Caco-2 (cell line): ENCODE measurements at regions not wholly inside any gene's neighbourhood (a gene's known extent, or its start where the extent isn't known, plus 50 kb on each side); places are given as distances from the start of the nearest gene placed in this dataset.

Source experiments
- BruUV-seq: library from RNA; stranded (reverse); fragments of 400-500 nt; replicated peaks from 2 replicates; lab custom pipeline; 2021; lab: Mats Ljungman, UMichigan
- CTCF ChIA-PET: fragments of 300-600 bp; sonication (Branson Sonifier 250); formaldehyde crosslinking; loops from one replicate; lab custom pipeline; 2022; ENCODE audit warnings: antibody characterized with exemption; lab: Charles Lee
- POLR2A ChIA-PET: fragments of 300-600 bp; sonication (Branson Sonifier 250); formaldehyde crosslinking; loops from one replicate; lab custom pipeline; 2022; ENCODE audit warnings: antibody characterized with exemption; lab: Charles Lee
- DNase-seq, 2 experiments: peaks; one replicate each; pipeline versions ENCODE4 v3.0.0 to v3.0.0-alpha.2; 2020 to 2022
- H3K27me3 ChIP-seq: replicated peaks from 2 replicates; pipeline ENCODE4 v1.6.0; 2011; ENCODE audit warnings: low read length; ENCODE audit not compliant: control insufficient read depth, insufficient read depth
- H3K36me3 ChIP-seq: 2 replicates; pipeline ENCODE4 v1.5.1; 2011; ENCODE audit warnings: low read length; ENCODE audit not compliant: control insufficient read depth, insufficient read depth
- H3K4me1 ChIP-seq: fragments of 250-450 bp; sonication (Bioruptor Pico); 2 replicates; pipeline ENCODE4 v1.5.1; 2020; ENCODE audit warnings: mild to moderate bottlenecking
- H3K4me3 ChIP-seq: 2 replicates; pipeline ENCODE4 v1.5.1; 2011; ENCODE audit warnings: low read depth, mild to moderate bottlenecking, control low read depth, low read length
- H3K9me3 ChIP-seq: fragments of 250-450 bp; sonication (Bioruptor Pico); 2 replicates; pipeline ENCODE4 v1.5.1; 2020; ENCODE audit warnings: mild to moderate bottlenecking, moderate library complexity
- H3K27ac Mint-ChIP-seq: one replicate; pipeline ENCODE4 v1.8.0; 2022; ENCODE audit warnings: mixed read lengths; ENCODE audit not compliant: unreplicated experiment
- H3K27me3 Mint-ChIP-seq: one replicate; pipeline ENCODE4 v1.8.0; 2022; ENCODE audit warnings: mixed read lengths; ENCODE audit not compliant: insufficient read depth, unreplicated experiment
- H3K36me3 Mint-ChIP-seq: one replicate; pipeline ENCODE4 v1.8.0; 2022; ENCODE audit warnings: mild to moderate bottlenecking, mixed read lengths; ENCODE audit not compliant: insufficient read depth, unreplicated experiment
- H3K4me1 Mint-ChIP-seq: one replicate; pipeline ENCODE4 v1.8.0; 2022; ENCODE audit warnings: low read depth, mixed read lengths; ENCODE audit not compliant: unreplicated experiment
- H3K4me3 Mint-ChIP-seq: one replicate; pipeline ENCODE4 v1.8.0; 2022; ENCODE audit warnings: mild to moderate bottlenecking, moderate library complexity, mixed read lengths; ENCODE audit not compliant: unreplicated experiment
- H3K9me3 Mint-ChIP-seq: one replicate; pipeline ENCODE4 v1.8.0; 2022; ENCODE audit warnings: mixed read lengths; ENCODE audit not compliant: unreplicated experiment
- CTCF ChIP-seq, 2 experiments: fragments of 200-600 bp in 1 of 2; IDR thresholded peaks; 1 replicate in 1 of 2; 2 replicates in 1 of 2; pipeline versions ENCODE4 v1.5.1 to v1.8.0; 2011 to 2022; ENCODE audit warnings: antibody characterized with exemption in 1 of 2, control low read depth in 1 of 2, inconsistent platforms in 1 of 2, low read depth in 1 of 2, low read length in 1 of 2, mild to moderate bottlenecking in 1 of 2, moderate library complexity in 1 of 2; ENCODE audit not compliant: insufficient read depth in 1 of 2, severe bottlenecking in 1 of 2, unreplicated experiment in 1 of 2
- intact Hi-C: fragments of 100-400 bp; cut with micrococcal nuclease; formaldehyde crosslinking; loops from one replicate; pipeline ENCODE4 v1.10.0; 2022; ENCODE audit not compliant: unreplicated experiment

GRCh38 chr22:48075604-48076003, 1313.2 kb downstream of the TBC1D22A start:
- Histone ChIP-seq H3K27me3 (no peaks in the 10 kb centered on the region), H3K36me3 (no peaks in the 10 kb centered on the region), H3K4me1 (no peaks in the 10 kb centered on the region), H3K9me3 (no peaks in the 10 kb centered on the region), H3K4me3 (no peak overlapping the region)
- H3K27me3 Mint-ChIP-seq: peaks cover 9% of the 10 kb centered on the region
- H3K36me3 Mint-ChIP-seq: no peaks in the 10 kb centered on the region
- CTCF ChIA-PET: no interaction called here
- no peak overlapping the region for H3K27ac Mint-ChIP-seq
- POLR2A ChIA-PET: no interaction called here
- no peak for DNase-seq
- no peak overlapping the region for H3K4me3 Mint-ChIP-seq
- no peak for TF ChIP-seq CTCF (IDR thresholded peaks at IDR 0.05; ENCODE audit: insufficient read depth in 1 of 2, low read depth in 1 of 2, low read length in 1 of 2, severe bottlenecking in 1 of 2, unreplicated experiment in 1 of 2)
- no TSS peak for BruUV-seq
- H3K4me1 Mint-ChIP-seq: no peaks in the 10 kb centered on the region
- peaks cover 10% of the 10 kb centered on the region for H3K9me3 Mint-ChIP-seq
- intact Hi-C loops: no loop called here

DNA sequence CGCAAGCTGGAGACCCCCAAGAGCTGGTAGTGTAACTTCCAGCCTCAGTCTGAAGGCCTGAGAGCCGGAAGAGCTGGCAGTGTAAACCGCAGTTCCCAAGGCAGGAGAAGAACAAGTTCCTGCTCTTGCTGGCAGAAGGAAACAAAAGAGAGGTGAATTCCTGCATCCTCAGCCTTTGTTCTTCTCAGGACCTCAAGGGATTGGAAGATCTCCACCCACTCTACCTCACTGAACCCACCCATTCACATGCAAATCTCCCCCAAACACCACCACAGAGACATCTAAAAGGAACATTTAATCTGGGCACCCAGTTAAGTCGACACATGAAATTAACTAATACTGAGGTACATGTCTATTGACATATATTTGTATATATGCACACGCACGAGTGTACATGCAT, 1310.3 kb downstream of the TBC1D22A start:
- Mint-ChIP-seq H3K4me3 (no peak overlapping the region), H3K27ac (no peak overlapping the region), H3K36me3 (no peaks in the 10 kb centered on the region), H3K4me1 (no peaks in the 10 kb centered on the region), H3K27me3 (peaks cover 12% of the 10 kb centered on the region), H3K9me3 (peaks cover 10% of the 10 kb centered on the region)
- POLR2A ChIA-PET: no interaction called here
- CTCF ChIA-PET: no interaction called here
- no peak for DNase-seq
- no peaks in the 10 kb centered on the region for H3K4me1 ChIP-seq
- BruUV-seq: no TSS peak
- H3K9me3 ChIP-seq: no peaks in the 10 kb centered on the region
- H3K27me3 ChIP-seq: no peaks in the 10 kb centered on the region
- intact Hi-C loops: no loop called here
- no peak overlapping the region for H3K4me3 ChIP-seq
- H3K36me3 ChIP-seq: no peaks in the 10 kb centered on the region
- no peak for TF ChIP-seq CTCF (IDR thresholded peaks at IDR 0.05; ENCODE audit: insufficient read depth in 1 of 2, low read depth in 1 of 2, low read length in 1 of 2, severe bottlenecking in 1 of 2, unreplicated experiment in 1 of 2)

DNA sequence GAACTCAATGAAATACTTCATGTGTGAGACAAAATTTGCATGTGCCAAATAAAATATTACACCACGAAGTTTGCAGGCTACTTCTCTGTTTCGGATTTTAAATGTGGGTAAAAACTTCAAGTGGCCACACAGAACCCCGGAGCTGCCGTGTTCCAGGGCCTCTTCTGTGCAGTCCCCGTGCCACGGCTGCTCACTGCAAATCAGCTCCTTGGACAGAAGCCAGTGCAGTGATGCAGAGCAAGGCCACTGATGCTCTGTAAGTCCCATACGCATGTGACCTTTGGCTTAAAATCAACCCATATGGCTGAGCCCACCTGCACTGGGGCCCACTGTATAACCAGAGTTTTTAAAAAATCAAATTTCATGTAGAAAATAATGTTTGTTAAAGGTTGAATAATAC, 1309.4 kb downstream of the TBC1D22A start:
- H3K36me3 Mint-ChIP-seq: no peaks in the 10 kb centered on the region
- BruUV-seq: no TSS peak
- Histone ChIP-seq H3K4me3 (no peak overlapping the region), H3K36me3 (no peaks in the 10 kb centered on the region), H3K9me3 (no peaks in the 10 kb centered on the region), H3K4me1 (no peaks in the 10 kb centered on the region), H3K27me3 (no peaks in the 10 kb centered on the region)
- H3K4me3 Mint-ChIP-seq: no peak overlapping the region
- peaks cover 13% of the 10 kb centered on the region for H3K27me3 Mint-ChIP-seq
- ChIA-PET CTCF (no interaction called here), POLR2A (no interaction called here)
- TF ChIP-seq CTCF (IDR thresholded peaks at IDR 0.05; ENCODE audit: insufficient read depth in 1 of 2, low read depth in 1 of 2, low read length in 1 of 2, severe bottlenecking in 1 of 2, unreplicated experiment in 1 of 2): no peak
- H3K4me1 Mint-ChIP-seq: no peaks in the 10 kb centered on the region
- intact Hi-C loops: no loop called here
- H3K27ac Mint-ChIP-seq: no peak overlapping the region
- peaks cover 10% of the 10 kb centered on the region for H3K9me3 Mint-ChIP-seq
- DNase-seq: no peak
